ENCODE measurements at regions not wholly inside any gene's neighbourhood (a gene's known extent, or its start where the extent isn't known, plus 50 kb on each side); places are given as distances from the start of the nearest gene placed in this dataset.

- no peak for TF ChIP-seq CTCF (conservative IDR thresholded peaks at IDR 0.05; ENCODE audit: low read depth, low read length)
- H3K27me3 ChIP-seq (ENCODE audit: insufficient read depth, low read depth): no peaks in the 10 kb centered on the region
Observed at GRCh38 chr13:80599765-80600164, 258.8 kb upstream of the SPRY2 start.

GRCh38 chr13:80598189-80598588, 257.3 kb upstream of the SPRY2 start:
- Histone ChIP-seq H3K4me2 (no peak overlapping the region), H3K27me3 (ENCODE audit: insufficient read depth, low read depth) (no peaks in the 10 kb centered on the region), H3K4me3 (IDR thresholded peaks at IDR 0.05; ENCODE audit: insufficient read depth, low read depth, low read length) (no peak overlapping the region), H3K4me1 (ENCODE audit: low read depth, poor library complexity, severe bottlenecking) (no peaks in the 10 kb centered on the region), H4K20me1 (ENCODE audit: insufficient read depth) (no peaks in the 10 kb centered on the region), H3K79me2 (ENCODE audit: insufficient read depth, low read depth) (no peaks in the 10 kb centered on the region), H3K36me3 (ENCODE audit: insufficient read depth) (no peaks in the 10 kb centered on the region), H2AFZ (ENCODE audit: low read depth) (no peak overlapping the region), H3K27ac (no peak overlapping the region), H3K9ac (no peak overlapping the region)
- TF ChIP-seq CTCF (conservative IDR thresholded peaks at IDR 0.05; ENCODE audit: low read depth, low read length): no peak

More at GRCh38 chr13:80599765-80600164, 258.8 kb upstream of the SPRY2 start:
- Histone ChIP-seq H3K36me3 (ENCODE audit: insufficient read depth) (no peaks in the 10 kb centered on the region), H3K79me2 (ENCODE audit: insufficient read depth, low read depth) (no peaks in the 10 kb centered on the region), H3K9ac (no peak overlapping the region), H3K4me1 (ENCODE audit: low read depth, poor library complexity, severe bottlenecking) (peaks cover 14% of the 10 kb centered on the region), H3K4me2 (no peak overlapping the region), H2AFZ (ENCODE audit: low read depth) (no peak overlapping the region), H3K4me3 (IDR thresholded peaks at IDR 0.05; ENCODE audit: insufficient read depth, low read depth, low read length) (no peak overlapping the region), H4K20me1 (ENCODE audit: insufficient read depth) (no peaks in the 10 kb centered on the region), H3K27ac (no peak overlapping the region)

GRCh38 chr13:80591976-80592740, 251.2 kb upstream of the SPRY2 start:
- no peaks in the 10 kb centered on the region for H4K20me1 ChIP-seq (ENCODE audit: insufficient read depth)
- no peaks in the 10 kb centered on the region for H3K79me2 ChIP-seq (ENCODE audit: insufficient read depth, low read depth)
- no peak overlapping the region for H2AFZ ChIP-seq (ENCODE audit: low read depth)
- no peak for TF ChIP-seq CTCF (conservative IDR thresholded peaks at IDR 0.05; ENCODE audit: low read depth, low read length)
- no peaks in the 10 kb centered on the region for H3K36me3 ChIP-seq (ENCODE audit: insufficient read depth)
- peaks cover 15% of the 10 kb centered on the region for H3K4me1 ChIP-seq (ENCODE audit: low read depth, poor library complexity, severe bottlenecking)
- H3K4me2 ChIP-seq: no peak overlapping the region
- H3K4me3 ChIP-seq (IDR thresholded peaks at IDR 0.05; ENCODE audit: insufficient read depth, low read depth, low read length): no peak overlapping the region
- no peak overlapping the region for H3K27ac ChIP-seq
- no peaks in the 10 kb centered on the region for H3K27me3 ChIP-seq (ENCODE audit: insufficient read depth, low read depth)
- H3K9ac ChIP-seq: no peak overlapping the region

GRCh38 chr13:80590551-80590950, 249.6 kb upstream of the SPRY2 start:
- Histone ChIP-seq H3K9ac (no peak overlapping the region), H3K36me3 (ENCODE audit: insufficient read depth) (no peaks in the 10 kb centered on the region), H3K4me1 (ENCODE audit: low read depth, poor library complexity, severe bottlenecking) (peaks cover 15% of the 10 kb centered on the region), H3K4me3 (IDR thresholded peaks at IDR 0.05; ENCODE audit: insufficient read depth, low read depth, low read length) (no peak overlapping the region), H3K4me2 (no peak overlapping the region), H4K20me1 (ENCODE audit: insufficient read depth) (no peaks in the 10 kb centered on the region), H2AFZ (ENCODE audit: low read depth) (no peak overlapping the region), H3K79me2 (ENCODE audit: insufficient read depth, low read depth) (no peaks in the 10 kb centered on the region), H3K27me3 (ENCODE audit: insufficient read depth, low read depth) (no peaks in the 10 kb centered on the region), H3K27ac (no peak overlapping the region)
- TF ChIP-seq CTCF (conservative IDR thresholded peaks at IDR 0.05; ENCODE audit: low read depth, low read length): no peak

Data from KMS-11 (cell line).